Common myeloid progenitor, CD34-positive (primary cell): ENCODE measurements at regions not wholly inside any gene's neighbourhood (a gene's known extent, or its start where the extent isn't known, plus 50 kb on each side); places are given as distances from the start of the nearest gene placed in this dataset.

ENCODE experiments used
- CTCF ChIA-PET: fragments of 350-600 bp; sonication (Branson Sonifier 250); formaldehyde crosslinking; loops from one replicate; lab custom pipeline; 2021; ENCODE audit warnings: antibody characterized with exemption; lab: Charles Lee
- POLR2A ChIA-PET: fragments of 350-600 bp; sonication (Branson Sonifier 250); formaldehyde crosslinking; loops from one replicate; lab custom pipeline; 2021; ENCODE audit warnings: antibody characterized with exemption; lab: Charles Lee
- DNase-seq, 3 donors: peaks; one replicate each; pipeline versions ENCODE4 v3.0.0 to v3.0.0-alpha.2; 2013
- H3K27ac ChIP-seq, 2 experiments: 1 replicate in 1 of 2; 2 replicates in 1 of 2; pipeline ENCODE4 v1.7.0; 2013; ENCODE audit warnings: inconsistent platforms in 2 of 2, low read length in 2 of 2, mild to moderate bottlenecking in 2 of 2, low read depth in 1 of 2, moderate library complexity in 1 of 2; ENCODE audit not compliant: severe bottlenecking in 2 of 2, insufficient read depth in 1 of 2, poor library complexity in 1 of 2
- H3K27me3 ChIP-seq, 5 experiments: replicated peaks in 2 of 5; 1 replicate in 3 of 5; 2 replicates in 2 of 5; pipeline versions ENCODE4 v1.6.1 to v1.7.0; 2013; ENCODE audit warnings: low read length in 4 of 5, mild to moderate bottlenecking in 2 of 5, moderate library complexity in 2 of 5, inconsistent platforms in 1 of 5; ENCODE audit not compliant: insufficient read depth in 5 of 5, control insufficient read depth in 4 of 5
- H3K36me3 ChIP-seq, 4 experiments: 1 replicate in 2 of 4; 2 replicates in 2 of 4; pipeline versions ENCODE4 v1.6.1 to v1.7.0; 2013; ENCODE audit warnings: low read length in 3 of 4, control low read depth in 1 of 4, mild to moderate bottlenecking in 1 of 4; ENCODE audit not compliant: control insufficient read depth in 4 of 4, insufficient read depth in 4 of 4
- H3K4me1 ChIP-seq, 4 experiments: 1 replicate in 3 of 4; 2 replicates in 1 of 4; pipeline versions ENCODE4 v1.6.1 to v1.7.1; 2013; ENCODE audit warnings: low read length in 3 of 4, mild to moderate bottlenecking in 3 of 4, control low read depth in 1 of 4, inconsistent platforms in 1 of 4, moderate library complexity in 1 of 4; ENCODE audit not compliant: control insufficient read depth in 4 of 4, insufficient read depth in 4 of 4; ENCODE audit errors: control extremely low read depth in 1 of 4
- H3K4me3 ChIP-seq, 7 experiments: 1 replicate in 4 of 7; 2 replicates in 3 of 7; pipeline versions ENCODE4 v1.5.1 to v1.7.0; 2013; ENCODE audit warnings: mild to moderate bottlenecking in 7 of 7, low read length in 6 of 7, moderate library complexity in 6 of 7, inconsistent platforms in 2 of 7, low read depth in 2 of 7, control low read depth in 1 of 7; ENCODE audit not compliant: insufficient read depth in 4 of 7, control insufficient read depth in 1 of 7; ENCODE audit errors: extremely low read depth in 1 of 7
- H3K9me3 ChIP-seq, 5 experiments: 1 replicate in 4 of 5; 2 replicates in 1 of 5; pipeline versions ENCODE4 v1.6.1 to v1.7.1; 2013; ENCODE audit warnings: low read length in 4 of 5, mild to moderate bottlenecking in 2 of 5, inconsistent platforms in 1 of 5, low read depth in 1 of 5, moderate library complexity in 1 of 5; ENCODE audit not compliant: control insufficient read depth in 4 of 5, insufficient read depth in 2 of 5; ENCODE audit errors: control extremely low read depth in 1 of 5
- WGBS: methylation state at CpG from one replicate; pipeline ENCODE4 v1.1.5; 2013; ENCODE audit not compliant: insufficient coverage; 5-methylcytosine and 5-hydroxymethylcytosine counted together

GRCh38 chr6:105806486-105806920 is 279.6 kb upstream of the PRDM1 start:
- CTCF ChIA-PET, result no interaction called here
- H3K27ac ChIP-seq, result no peak overlapping the region
- POLR2A ChIA-PET, result no interaction called here

DNA sequence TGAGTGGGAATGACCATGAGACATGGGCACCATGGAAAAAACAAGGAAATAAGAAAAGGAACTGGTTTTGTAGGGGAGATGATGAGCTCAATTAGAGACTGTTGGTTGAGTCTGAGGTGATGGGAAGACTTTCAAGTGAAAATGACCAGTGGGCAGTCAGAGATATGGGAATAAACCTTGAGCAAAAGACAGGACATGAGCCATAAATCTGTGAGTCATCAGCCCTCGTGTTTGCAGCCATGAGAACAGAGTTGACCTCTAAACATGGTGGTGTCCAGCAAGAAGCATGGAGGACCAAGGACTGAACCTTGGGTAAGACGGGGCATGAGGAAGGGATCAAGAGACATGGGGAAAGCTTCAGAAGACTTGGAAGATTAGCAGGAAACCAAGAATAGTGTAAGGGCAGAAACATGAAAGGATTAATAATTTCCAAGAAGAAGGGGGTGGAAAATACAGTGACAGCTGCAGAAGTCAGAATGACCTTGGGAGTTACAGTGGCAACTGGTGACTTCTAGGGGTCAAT is 280.6 kb upstream of the PRDM1 start:
- no peaks in the 10 kb centered on the region for H3K27me3 ChIP-seq
- no peak overlapping the region for H3K4me3 ChIP-seq
- DNase-seq, result no peak
- H3K4me1 ChIP-seq, result peaks cover 13 to 24% (median 21%) of the 10 kb centered on the region in 4 experiments
- H3K27ac ChIP-seq, result no peak overlapping the region
- no peaks in the 10 kb centered on the region for H3K36me3 ChIP-seq
- 97% methylated on average over 2 of the region's 2 CpGs for WGBS
- POLR2A ChIA-PET, result no interaction called here
- CTCF ChIA-PET, result interaction anchor here (1.1 kb wide), 1 partner anchor 40 kb away, joined by 3 read pairs; no protein-coding TSS in a partner anchor
- H3K9me3 ChIP-seq, result peaks cover 0 to 2% (median 0%) of the 10 kb centered on the region in 5 experiments

More at GRCh38 chr6:105806486-105806920, 279.6 kb upstream of the PRDM1 start:
- 100% methylated on average over 1 of the region's 3 CpGs for WGBS
- Histone ChIP-seq H3K36me3 (no peaks in the 10 kb centered on the region), H3K4me1 (peaks cover 18 to 33% (median 27%) of the 10 kb centered on the region in 4 experiments), H3K4me3 (no peak overlapping the region), H3K9me3 (peaks cover 0 to 2% (median 0%) of the 10 kb centered on the region in 5 experiments), H3K27me3 (no peaks in the 10 kb centered on the region)
- DNase-seq, result no peak

DNA sequence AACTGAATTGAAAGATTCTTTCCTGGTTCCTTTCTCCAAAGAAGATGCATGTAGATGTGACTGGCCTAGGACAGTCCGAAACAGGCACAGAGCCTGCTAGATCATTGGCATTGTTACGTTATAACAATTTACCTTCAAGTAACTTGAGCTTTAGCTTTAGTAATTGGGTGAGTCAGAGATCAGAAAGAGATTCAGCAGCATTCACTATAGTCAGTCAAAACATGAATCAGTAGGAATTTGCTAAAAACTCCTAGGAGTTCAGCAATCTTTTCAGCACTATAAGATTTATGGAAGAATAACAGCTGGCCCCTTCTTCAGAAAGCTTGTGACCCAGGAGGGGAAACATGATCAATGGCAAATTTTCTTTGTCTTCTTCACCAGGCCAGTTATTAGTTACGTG is 281.7 kb upstream of the PRDM1 start:
- CTCF ChIA-PET, result no interaction called here
- POLR2A ChIA-PET, result no interaction called here
- Histone ChIP-seq H3K27me3 (no peaks in the 10 kb centered on the region), H3K9me3 (peaks cover 0 to 2% (median 0%) of the 10 kb centered on the region in 5 experiments), H3K27ac (no peak overlapping the region), H3K4me3 (no peak overlapping the region), H3K36me3 (no peaks in the 10 kb centered on the region), H3K4me1 (peaks cover 2 to 17% (median 10%) of the 10 kb centered on the region in 4 experiments)
- WGBS, result 100% methylated on average over 2 of the region's 3 CpGs
- DNase-seq, result no peak

DNA sequence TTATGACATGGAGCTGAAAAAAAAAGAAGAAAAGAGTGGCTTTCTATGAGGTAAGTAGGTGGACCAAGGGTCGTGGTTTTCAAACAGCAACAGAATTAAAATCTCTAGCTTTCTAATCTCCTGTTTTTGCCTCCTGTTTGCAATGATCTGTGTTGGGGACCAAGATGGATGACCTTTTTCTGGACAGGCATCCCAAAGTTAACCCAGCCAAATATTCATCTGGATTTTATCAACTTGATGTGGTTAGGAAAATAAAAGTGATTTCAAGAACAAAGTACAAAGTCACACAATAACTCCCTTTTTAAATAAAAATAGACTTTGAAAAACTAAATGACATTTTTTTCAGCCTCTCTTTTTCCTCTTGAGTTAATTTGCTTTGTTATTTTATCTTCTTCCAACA is 282.1 kb upstream of the PRDM1 start:
- Histone ChIP-seq H3K4me1 (peaks cover 0 to 17% (median 10%) of the 10 kb centered on the region in 4 experiments), H3K27ac (no peak overlapping the region), H3K9me3 (peaks cover 0 to 2% (median 0%) of the 10 kb centered on the region in 5 experiments), H3K4me3 (no peak overlapping the region), H3K27me3 (no peaks in the 10 kb centered on the region), H3K36me3 (no peaks in the 10 kb centered on the region)
- ChIA-PET CTCF (no interaction called here), POLR2A (no interaction called here)
- WGBS, result 83% methylated on average over 1 of the region's 1 CpG
- DNase-seq, result no peak

DNA sequence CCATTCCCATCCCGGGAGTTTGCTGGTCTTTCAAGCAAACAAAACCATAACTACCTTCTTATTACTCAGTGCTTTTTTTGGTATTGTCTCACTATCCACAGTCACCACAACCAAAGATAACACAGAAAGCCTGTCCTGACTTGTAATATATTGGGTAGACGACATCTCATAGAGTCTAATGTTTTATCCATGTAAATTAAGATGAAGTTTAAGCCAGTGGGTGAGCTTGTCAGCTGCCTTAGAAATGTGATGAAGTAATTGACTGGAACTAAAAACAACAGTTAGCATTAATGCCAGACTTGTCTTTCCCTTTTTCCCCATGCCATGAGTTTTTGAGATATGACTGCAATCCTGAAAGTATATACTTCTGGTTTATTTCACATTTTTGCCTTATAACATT is 282.7 kb upstream of the PRDM1 start:
- H3K9me3 ChIP-seq, result peaks cover 0 to 2% (median 0%) of the 10 kb centered on the region in 5 experiments
- no peak overlapping the region for H3K27ac ChIP-seq
- H3K4me1 ChIP-seq, result peaks cover 0 to 13% (median 6%) of the 10 kb centered on the region in 4 experiments
- H3K27me3 ChIP-seq, result no peaks in the 10 kb centered on the region
- H3K4me3 ChIP-seq, result no peak overlapping the region
- no peaks in the 10 kb centered on the region for H3K36me3 ChIP-seq
- WGBS, result no CpG with 5 or more reads among the region's 2 CpGs
- DNase-seq, result no peak
- CTCF ChIA-PET, result no interaction called here
- POLR2A ChIA-PET, result no interaction called here

DNA sequence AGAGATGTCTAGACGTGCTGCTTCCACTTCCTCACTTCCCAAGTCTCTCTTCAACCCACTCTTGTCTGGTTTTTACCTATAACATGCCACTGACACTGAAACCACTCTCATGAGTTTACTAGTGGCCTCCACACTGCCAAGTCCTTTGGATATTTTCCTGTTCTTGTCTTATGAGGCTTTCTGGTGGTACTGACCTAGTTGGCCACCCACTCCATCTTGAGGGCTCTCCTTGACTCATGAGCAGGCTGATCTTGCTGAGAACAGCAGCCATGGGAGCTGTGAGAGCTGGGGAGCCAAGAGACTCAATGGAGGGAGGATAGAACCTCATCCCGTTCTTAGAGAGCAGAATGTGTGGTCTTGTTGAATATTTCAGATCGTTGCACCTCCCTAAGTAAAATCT is 283.4 kb upstream of the PRDM1 start:
- no peaks in the 10 kb centered on the region for H3K27me3 ChIP-seq
- WGBS, result 80% methylated on average over 1 of the region's 3 CpGs
- H3K9me3 ChIP-seq, result peaks cover 0 to 2% (median 0%) of the 10 kb centered on the region in 5 experiments
- no peak for DNase-seq
- H3K36me3 ChIP-seq, result no peaks in the 10 kb centered on the region
- peaks cover 0 to 12% (median 6%) of the 10 kb centered on the region in 4 experiments for H3K4me1 ChIP-seq
- no peak overlapping the region for H3K4me3 ChIP-seq
- no peak overlapping the region for H3K27ac ChIP-seq
- CTCF ChIA-PET, result no interaction called here
- POLR2A ChIA-PET, result no interaction called here

- POLR2A ChIA-PET, result no interaction called here
- no CpG with 5 or more reads among the region's 2 CpGs for WGBS
- CTCF ChIA-PET, result interaction anchor here (1.0 kb wide), 2 partner anchors 11 to 34 kb away, joined by 3 read pairs; no protein-coding TSS in a partner anchor
Measured at GRCh38 chr6:105800871-105801270, 285.3 kb upstream of the PRDM1 start.

More at GRCh38 chr6:105800871-105801270, 285.3 kb upstream of the PRDM1 start:
- no peak for DNase-seq
- Histone ChIP-seq H3K27me3 (no peaks in the 10 kb centered on the region), H3K4me1 (peaks cover 0 to 12% (median 6%) of the 10 kb centered on the region in 4 experiments), H3K27ac (no peak overlapping the region), H3K4me3 (no peak overlapping the region), H3K9me3 (peaks cover 0 to 2% (median 0%) of the 10 kb centered on the region in 5 experiments), H3K36me3 (no peaks in the 10 kb centered on the region)
